Activated CD4-positive, alpha-beta T cell treated with anti-CD3 and anti-CD28 coated beads for 48 hours (primary cell): ENCODE measurements at regions not wholly inside any gene's neighbourhood (a gene's known extent, or its start where the extent isn't known, plus 50 kb on each side); places are given as distances from the start of the nearest gene placed in this dataset.
"Not testable (repeated sequence)": the region's sequence is repeated elsewhere in the genome, so short reads cannot be mapped to it uniquely, and the experiment has no call there.

ENCODE experiments used
- DNase-seq: peaks from one replicate; pipeline ENCODE4 v3.0.0-alpha.2; 2020

- DNase-seq = no peak
These were observed 490.2 kb upstream of the LCORL start for GRCh38 chr4:18511727-18512126.

DNA sequence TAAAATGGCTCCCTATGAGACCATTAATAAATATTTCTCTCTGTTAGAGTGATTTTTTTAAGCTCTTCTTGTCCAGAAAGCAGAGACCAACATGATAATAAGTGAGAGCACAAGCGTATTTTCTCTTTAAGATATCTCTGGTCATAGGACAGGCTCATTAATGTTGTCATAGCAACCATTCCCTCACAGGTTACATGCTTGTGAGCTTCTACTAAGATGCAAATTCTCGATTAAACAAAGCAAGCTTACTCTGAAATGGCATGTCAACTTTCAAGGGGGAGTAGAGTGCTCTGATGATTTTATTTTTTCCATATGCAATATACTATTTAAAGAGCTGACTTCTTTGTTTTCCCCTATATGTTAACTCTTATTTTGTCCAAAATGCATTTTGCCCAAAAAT, 487.2 kb upstream of the LCORL start:
- no peak for DNase-seq

GRCh38 chr4:18480928-18481327, 459.4 kb upstream of the LCORL start:
- DNase-seq = no peak

DNA sequence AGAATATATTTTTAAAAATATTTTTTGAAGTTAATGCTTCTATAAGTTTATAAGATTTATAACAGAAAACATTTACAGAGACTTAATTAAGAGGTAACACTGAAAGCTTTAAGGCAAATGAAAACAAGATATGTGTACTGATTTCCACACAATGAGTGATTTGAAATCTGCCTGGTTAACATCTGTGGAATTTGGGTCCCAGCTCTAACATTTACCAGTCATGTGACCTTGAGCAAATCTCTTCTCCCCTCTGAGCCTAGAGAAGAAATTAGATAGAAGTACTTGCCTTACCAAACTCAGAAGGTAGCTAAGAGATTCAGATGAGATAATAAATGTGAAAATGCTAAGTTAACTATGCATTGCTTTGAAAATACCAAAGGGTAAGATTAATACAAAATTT, 458.8 kb upstream of the LCORL start:
- no peak for DNase-seq

DNA sequence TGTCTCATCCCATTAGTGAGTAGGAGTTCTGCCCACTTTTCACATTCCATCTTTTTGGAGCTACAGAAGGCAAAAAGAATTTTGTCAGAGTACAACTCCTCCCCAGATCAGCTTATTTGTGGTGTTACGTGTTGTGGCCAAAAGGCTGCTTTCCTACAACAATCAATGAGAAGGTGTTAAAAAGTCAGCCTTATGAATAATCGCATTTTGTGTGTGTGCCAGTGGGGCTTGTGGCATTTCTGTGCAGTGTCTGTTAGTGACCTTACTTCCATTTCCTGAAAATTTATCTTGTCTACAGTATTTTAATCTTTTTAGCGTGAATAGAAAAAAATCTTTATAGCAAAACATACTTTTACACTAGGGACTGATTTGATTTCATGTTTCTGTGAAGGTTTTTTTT, 458.3 kb upstream of the LCORL start:
- no peak for DNase-seq

GRCh38 chr4:18463987-18464559, 442.5 kb upstream of the LCORL start:
- no peak for DNase-seq

DNA sequence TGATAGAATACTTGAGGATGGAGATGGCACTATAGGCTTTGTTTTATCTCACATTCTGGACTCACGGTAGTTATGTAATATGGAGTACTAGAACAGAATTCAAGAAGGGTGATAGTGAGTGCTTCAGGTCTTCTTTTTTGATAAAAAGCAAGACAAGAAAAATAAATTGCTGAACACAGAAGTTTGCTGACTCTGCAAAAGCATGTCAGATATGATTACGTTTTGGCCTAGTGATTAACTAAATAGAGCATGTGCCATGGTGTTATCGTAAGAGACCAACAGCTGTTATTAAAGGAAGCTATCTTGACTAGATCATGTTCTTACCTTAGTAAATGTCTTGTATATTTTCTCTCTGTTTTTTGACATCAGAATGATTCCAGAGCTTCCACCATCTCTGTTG, 436.9 kb upstream of the LCORL start:
- no peak for DNase-seq

- no peak for DNase-seq
These were observed 432.8 kb upstream of the LCORL start for GRCh38 chr4:18454349-18454748.

GRCh38 chr4:18445110-18445509, 423.6 kb upstream of the LCORL start:
- no peak for DNase-seq

DNA sequence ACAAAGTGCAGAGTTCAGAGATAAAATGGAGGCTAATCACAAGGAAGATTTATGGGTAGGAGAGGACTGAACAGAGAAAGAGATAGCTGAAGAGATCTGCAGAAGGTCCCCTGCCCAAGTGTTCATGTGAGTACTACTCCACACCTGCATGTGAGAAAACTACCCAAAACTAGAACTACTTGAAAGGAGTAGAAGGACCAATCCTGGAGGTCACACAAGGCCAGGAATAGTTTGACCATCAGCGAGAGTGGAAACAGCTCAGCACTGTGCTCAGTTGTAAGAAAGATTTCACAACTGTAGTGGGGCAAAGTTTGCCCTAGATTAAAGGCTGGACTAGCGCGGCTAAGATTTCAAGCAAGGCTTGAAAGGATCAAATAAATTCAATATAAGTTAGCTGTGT, 422.7 kb upstream of the LCORL start:
- no peak for DNase-seq

DNA sequence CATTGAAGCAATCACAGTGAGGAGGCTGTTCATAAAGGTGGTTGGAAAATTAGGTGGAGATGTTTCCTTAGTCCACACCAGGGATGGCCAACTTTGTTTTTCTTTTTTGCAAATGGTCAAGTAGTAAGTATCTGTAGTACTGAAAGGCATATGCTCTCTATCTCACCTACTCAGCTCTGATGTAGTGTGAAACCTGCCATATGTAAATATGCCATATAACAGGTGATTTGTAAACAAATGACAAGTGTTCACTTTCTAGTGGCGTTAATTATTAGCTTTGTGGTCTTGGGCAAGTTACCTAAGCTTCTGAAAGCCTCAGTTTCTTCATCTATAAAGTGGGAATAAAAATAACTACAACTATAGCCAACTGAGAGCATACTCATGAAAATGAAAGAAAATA, 421.4 kb upstream of the LCORL start:
- DNase-seq = no peak

DNA sequence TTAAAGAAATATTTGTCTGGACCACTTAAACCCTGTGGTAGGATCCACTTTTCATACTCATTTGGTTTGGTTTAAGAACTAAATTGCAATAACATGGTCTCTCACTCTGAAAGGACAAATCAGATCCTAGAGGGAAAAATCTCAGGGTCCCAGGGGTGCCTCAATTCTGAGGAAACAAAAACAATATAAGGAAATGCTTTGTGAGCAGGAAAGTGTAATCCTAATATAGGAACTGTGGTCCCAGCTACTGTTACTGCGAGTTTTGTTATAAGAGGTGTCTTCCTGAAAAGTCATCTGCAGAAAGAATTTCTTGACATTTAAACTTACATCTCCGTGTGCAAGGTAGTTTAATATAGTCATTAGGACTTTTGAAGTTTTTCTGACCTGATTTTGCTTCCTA, 420.1 kb upstream of the LCORL start:
- no peak for DNase-seq

DNA sequence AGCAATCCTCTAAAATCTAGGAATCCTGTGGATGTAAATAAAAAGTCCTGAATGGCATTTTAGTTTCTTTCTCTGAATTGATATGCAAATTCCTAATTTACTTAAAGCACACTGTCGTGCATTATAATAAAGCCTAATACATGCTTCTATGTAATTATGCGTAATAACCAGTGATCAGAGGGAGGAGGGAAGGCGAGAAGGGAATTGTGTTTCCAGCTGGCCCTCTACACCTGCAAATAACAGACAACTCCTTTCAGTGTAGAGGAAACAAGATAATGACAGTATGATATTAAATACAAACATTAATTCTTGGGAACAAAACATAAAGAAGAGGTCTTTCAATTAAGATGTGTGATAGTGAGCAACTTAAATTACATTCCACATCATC, 419.6 kb upstream of the LCORL start:
- no peak for DNase-seq

GRCh38 chr4:18440527-18441202, 419.1 kb upstream of the LCORL start:
- no peak for DNase-seq

DNA sequence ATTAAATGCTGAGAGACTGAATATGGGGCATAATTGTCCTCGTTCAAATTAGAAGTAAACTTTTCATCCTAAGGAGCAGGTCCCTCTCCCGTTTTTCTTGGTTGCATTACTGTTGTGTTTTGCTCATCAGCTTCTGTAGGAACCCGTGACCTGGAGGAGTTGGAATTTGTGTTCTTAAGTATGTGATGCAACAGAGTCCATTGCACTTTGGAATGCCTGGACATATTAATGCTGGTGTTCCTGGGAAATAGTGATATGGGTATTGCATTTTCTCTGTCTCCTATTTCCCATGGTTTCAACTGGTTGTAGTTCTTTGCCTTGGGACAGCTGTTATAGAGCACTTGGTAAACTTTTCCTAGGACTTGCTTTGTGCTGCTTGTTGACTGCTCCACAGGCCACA, 417.8 kb upstream of the LCORL start:
- no peak for DNase-seq

DNA sequence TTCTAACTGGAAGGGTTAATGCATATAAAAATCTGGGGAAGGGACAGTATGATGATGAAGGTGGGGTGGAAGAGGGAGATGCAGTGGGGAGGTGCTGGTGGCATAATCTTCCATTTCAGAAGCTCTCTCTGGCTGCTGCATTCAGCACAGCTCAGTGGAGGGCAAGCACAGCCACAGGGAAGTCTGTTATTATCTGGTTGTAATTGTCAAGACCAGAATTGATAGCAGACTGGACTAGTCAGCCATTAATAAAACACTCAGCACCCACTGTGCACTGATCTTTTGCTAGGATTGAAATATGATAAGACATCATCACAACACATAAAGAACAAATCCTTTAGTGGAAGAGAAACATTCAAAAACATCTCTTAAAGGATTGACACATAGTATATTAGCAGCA, 414.2 kb upstream of the LCORL start:
- no peak for DNase-seq

GRCh38 chr4:18422685-18423084, 401.1 kb upstream of the LCORL start:
- DNase-seq = no peak

DNA sequence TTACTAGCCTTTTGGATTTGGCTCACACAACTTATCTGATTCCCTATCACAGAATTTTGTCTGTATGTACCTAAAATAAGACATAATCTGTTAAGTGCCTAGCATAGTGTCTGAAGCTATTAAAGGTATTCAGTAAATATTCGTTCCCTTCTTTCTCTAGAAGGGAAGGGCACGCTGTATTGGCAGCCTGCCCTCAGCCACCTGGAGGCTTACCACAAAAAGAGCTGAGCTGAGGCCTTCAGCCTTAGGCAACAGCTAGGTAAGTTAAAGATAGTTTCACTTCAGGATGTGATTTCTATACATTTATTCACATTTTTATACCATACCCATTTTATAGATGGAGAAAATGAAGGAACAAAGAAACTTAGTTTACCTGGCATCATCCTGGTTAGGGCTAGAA, 400.0 kb upstream of the LCORL start:
- DNase-seq = no peak

GRCh38 chr4:18419780-18420179, 398.2 kb upstream of the LCORL start:
- DNase-seq = no peak

GRCh38 chr4:18418195-18418898, 396.8 kb upstream of the LCORL start:
- not testable (repeated sequence) for DNase-seq

DNA sequence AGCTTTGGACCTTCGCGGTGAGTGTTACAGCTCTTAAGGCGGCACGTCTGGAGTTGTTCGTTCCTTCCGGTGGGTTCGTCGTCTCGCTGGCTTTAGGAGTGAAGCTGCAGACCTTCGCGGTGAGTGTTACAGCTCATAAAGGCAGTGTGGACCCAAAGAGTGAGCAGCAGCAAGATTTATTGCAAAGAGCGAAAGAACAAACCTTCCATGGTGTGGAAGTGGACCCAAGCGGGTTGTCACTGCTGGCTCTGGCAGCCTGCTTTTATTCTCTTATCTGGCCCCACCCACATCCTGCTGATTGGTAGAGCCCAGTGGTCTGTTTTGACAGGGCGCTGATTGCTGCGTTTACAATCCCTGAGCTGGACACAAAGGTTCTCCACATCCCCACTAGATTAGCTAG, 396.1 kb upstream of the LCORL start:
- not testable (repeated sequence) for DNase-seq

GRCh38 chr4:18406264-18406663, 384.7 kb upstream of the LCORL start:
- DNase-seq = no peak

DNA sequence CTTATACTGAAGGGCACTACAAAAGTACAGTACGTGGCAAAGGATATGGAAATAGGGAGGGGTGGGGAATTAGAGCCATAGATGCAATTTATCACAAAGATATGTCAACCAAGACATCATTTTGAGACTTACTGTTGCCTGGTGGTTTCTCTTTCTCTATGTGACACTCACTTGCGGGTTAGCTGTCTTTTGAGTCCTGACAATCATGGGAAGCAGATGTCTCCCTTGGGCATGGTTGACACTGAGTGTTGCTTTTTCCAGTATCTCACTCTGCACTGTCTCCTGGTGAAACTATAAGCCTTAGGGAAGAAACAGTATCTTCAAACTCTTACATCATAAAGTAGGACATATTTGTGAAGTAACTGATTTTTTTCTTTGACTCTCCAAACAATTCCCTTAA, 383.5 kb upstream of the LCORL start:
- no peak for DNase-seq

DNA sequence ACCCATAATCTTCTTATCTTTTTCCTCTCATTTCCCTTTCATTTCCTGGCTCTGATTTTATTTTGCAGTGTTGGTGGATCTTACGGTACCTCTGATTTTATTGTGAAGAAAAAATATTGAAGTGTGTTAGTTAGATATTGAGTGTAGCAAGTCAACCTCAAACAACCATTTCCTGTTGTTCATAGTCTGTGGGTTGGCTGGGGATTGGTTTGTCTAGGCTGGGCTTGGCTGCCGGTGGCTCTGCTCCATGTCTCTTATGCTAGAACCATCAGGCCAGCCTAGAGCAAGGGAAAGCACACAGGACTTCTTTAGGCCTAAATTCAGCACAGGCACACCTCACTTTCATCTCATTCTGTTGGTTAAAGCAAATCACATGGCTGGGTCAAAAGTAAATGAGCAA, 383.1 kb upstream of the LCORL start:
- no peak for DNase-seq

DNA sequence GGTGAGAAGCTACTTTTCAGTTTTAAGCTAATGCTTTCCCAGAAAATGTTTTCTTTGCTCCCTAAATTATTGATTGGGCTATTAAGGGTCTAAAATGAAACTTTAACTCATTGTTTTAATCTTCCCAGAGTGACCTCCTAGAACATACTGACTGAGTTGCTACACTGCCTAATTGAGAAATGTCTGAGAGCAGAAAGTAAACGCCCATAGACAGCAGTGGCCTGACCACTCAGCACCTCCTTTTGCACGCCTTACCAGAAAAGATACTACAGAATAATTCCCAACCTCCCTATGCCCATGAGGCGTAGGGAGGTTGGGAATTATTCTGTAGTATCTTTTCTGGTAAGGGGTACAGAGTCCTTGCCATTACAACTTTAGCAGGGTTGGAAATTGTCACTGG, 381.8 kb upstream of the LCORL start:
- DNase-seq = no peak
